MG63 (cell line): ENCODE measurements at regions not wholly inside any gene's neighbourhood (a gene's known extent, or its start where the extent isn't known, plus 50 kb on each side); places are given as distances from the start of the nearest gene placed in this dataset.
"Not testable (repeated sequence)": the region's sequence is repeated elsewhere in the genome, so short reads cannot be mapped to it uniquely, and the experiment has no call there.

Experiments used
- DNase-seq: peaks from one replicate; pipeline ENCODE4 v3.0.0-alpha.2; 2020
- H3K27me3 ChIP-seq: fragments of 250-450 bp; sonication (Bioruptor Pico); 2 replicates; pipeline ENCODE4 v1.5.1; 2020; ENCODE audit warnings: mild to moderate bottlenecking, moderate library complexity
- H3K36me3 ChIP-seq: fragments of 250-450 bp; sonication (Bioruptor Pico); 2 replicates; pipeline ENCODE4 v1.5.1; 2020; ENCODE audit warnings: mild to moderate bottlenecking, moderate library complexity
- H3K4me3 ChIP-seq: fragments of 250-450 bp; sonication (Bioruptor Pico); 2 replicates; pipeline ENCODE4 v1.5.1; 2020; ENCODE audit warnings: mild to moderate bottlenecking, moderate library complexity
- H3K9me3 ChIP-seq: fragments of 250-450 bp; sonication (Bioruptor Pico); 2 replicates; pipeline ENCODE4 v1.5.1; 2020; ENCODE audit warnings: mild to moderate bottlenecking, moderate library complexity

DNA sequence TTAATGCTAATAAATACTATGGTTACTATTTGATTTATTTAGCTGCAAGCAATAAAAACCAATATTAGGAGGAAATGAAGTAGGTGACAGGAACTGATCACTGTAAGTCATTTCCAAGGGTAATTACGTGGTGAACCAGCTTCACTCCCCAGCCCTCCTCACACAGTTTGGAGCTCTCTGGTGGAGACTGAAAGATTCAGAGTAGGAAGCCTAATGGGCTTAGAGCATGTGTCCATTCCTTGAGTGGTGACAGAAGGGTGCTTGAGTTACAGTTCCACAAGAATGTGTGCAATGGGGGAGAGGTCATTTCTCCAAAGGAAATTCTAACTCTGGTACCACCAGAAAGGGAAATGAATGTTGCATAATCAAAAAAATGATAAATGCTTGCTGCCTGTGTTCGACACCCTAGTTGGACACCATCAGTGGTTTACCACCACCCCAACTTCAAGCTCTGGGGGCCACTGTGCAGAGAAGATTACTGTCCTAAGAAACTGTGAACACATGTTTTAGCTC, 285.1 kb upstream of the MMADHC start:
- Histone ChIP-seq H3K27me3 (no peaks in the 10 kb centered on the region), H3K36me3 (no peaks in the 10 kb centered on the region), H3K4me3 (no peak overlapping the region), H3K9me3 (peaks cover 7% of the 10 kb centered on the region; the same call in 1 of the 2 replicates)
- no peak for DNase-seq

DNA sequence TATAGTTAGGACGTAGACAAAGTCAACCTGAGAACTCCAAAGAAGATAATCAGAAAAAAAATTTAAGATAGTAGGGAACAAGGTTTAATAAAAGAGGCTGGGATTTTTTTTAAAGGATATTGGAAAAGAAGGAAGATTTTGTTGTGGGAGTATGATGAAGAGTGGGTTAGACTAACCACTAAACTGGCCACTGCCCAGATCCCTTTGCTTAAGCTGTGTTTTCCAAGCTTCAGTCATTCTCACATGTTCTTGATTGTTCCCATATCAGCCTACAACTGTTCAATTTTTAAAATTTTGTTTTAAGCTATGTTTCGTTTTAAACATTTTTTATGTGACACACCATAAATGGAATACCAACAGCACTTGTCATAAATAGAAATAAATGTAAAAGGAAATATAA, 284.5 kb upstream of the MMADHC start:
- no peaks in the 10 kb centered on the region for H3K36me3 ChIP-seq
- DNase-seq, result no peak
- H3K27me3 ChIP-seq, result no peaks in the 10 kb centered on the region
- no peak overlapping the region for H3K4me3 ChIP-seq
- peaks cover 7% of the 10 kb centered on the region; the same call in 1 of the 2 replicates for H3K9me3 ChIP-seq

DNA sequence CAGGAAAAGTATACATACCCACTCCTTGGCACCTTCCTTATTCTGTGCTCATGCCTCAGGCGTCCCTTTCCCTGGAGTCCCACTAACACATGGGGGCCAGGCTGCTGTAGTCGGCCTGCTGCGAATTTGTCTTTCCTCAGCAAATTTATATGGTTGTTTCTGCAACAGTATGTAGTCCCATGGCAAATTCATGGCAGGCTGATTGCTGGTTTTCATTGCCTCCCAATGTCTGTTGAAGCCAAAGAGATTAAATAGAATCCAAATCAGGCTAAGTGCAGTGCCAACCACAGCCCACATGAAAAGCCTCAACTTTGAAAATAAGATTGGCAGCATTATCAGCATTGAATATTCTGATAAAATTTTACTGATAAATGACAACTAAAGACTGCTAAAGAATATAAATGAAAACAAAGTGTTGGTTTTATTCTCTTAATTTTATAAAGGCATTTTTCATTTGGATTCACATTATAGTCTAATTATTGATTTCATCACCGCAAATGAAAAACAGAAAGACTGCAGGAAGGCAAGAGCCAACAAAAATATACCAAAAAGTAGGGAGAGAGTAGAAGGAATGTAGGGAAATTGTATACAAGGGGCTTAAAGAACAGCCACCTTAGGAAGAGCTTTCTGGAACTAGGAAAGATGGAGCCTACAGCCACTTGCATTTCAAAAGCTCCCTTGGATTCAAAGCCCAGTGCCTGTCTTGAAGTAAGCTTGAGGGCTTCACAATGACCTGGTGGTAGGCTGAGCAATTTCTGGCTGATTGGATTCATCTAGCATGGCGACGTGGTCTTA, 283.7 kb upstream of the MMADHC start:
- Histone ChIP-seq H3K36me3 (no peaks in the 10 kb centered on the region), H3K9me3 (peaks cover 7% of the 10 kb centered on the region; the same call in 1 of the 2 replicates)

DNA sequence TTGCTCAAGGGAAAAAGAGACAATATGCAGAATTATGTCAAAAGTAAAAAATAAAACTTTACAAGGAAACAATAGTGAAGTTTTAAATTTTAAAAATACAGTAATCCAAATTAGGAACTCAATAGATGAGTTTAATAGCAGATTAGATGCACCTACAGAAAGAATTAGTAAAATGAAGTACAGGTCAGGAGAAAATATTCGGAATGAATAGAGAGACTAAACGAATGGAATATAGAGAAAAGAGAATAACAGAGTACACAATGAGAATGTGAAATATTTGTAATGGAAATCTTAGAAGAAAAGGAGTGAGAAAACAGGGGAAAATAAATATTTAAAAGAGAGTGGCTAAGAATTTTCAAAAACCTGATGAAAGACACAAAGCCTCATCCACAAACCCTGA, 275.7 kb upstream of the MMADHC start:
- DNase-seq, result no peak
- H3K9me3 ChIP-seq, result peaks cover 12% of the 10 kb centered on the region
- no peaks in the 10 kb centered on the region for H3K27me3 ChIP-seq
- no peaks in the 10 kb centered on the region; the same call in 1 of the 2 replicates for H3K36me3 ChIP-seq
- H3K4me3 ChIP-seq, result no peak overlapping the region

More for the DNA sequence above, 283.7 kb upstream of the MMADHC start:
- no peaks in the 10 kb centered on the region for H3K27me3 ChIP-seq
- no peak for DNase-seq
- no peak overlapping the region for H3K4me3 ChIP-seq

DNA sequence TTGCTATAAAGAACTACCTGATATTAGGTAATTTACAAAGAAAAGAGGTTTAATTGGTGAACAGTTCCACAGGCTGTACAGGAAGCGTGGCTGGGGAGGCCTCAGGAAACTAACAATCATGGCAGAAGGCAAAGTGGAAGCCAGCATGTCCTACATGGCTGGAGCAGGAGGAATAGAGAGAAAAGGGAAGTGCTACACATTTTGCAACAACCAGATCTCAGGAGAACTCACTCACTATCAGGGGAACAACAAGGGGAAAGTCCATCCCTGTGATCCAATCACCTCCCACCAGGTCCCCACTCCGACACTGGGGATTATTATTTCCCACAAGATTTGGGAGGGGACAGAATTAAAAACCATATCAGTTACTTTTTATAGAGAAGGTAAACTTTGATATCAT, 273.5 kb upstream of the MMADHC start:
- Histone ChIP-seq H3K27me3 (no peaks in the 10 kb centered on the region), H3K4me3 (no peak overlapping the region), H3K36me3 (no peaks in the 10 kb centered on the region; the same call in 1 of the 2 replicates), H3K9me3 (peaks cover 12% of the 10 kb centered on the region)
- DNase-seq, result no peak

DNA sequence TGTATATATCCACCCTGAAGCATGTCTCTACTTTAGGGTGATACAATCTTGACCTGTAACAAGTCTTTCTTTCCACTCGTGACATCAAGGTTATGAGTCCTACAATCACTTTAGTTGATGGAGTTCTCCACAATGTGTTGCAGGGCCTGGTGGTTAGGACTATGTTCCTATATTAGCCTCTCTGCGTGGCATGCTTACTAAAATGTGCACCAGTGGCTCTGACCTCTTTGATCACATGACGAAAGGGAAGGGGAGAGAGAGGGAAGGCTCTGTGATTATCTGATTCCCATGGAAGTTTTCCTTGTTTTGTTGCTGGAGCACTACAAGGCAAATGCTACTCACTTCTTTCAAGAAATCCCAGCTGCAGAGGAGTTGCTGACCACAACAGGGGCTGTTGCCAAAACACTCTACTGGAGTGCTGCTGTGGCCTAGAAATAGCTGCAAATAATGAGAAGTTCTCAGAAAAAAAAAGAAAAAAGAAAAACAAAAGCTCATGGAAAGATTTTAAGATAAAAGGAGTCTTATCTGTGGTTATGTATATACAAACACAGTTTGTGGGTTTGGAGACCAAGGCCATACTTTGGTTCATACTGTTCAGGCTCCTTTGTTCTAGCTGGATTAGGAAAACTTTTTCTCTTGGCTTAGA, 272.8 kb upstream of the MMADHC start:
- Histone ChIP-seq H3K36me3 (no peaks in the 10 kb centered on the region; the same call in 1 of the 2 replicates), H3K4me3 (no peak overlapping the region), H3K9me3 (peaks cover 12% of the 10 kb centered on the region), H3K27me3 (no peaks in the 10 kb centered on the region)
- peak; percentile 55 for DNase-seq

DNA sequence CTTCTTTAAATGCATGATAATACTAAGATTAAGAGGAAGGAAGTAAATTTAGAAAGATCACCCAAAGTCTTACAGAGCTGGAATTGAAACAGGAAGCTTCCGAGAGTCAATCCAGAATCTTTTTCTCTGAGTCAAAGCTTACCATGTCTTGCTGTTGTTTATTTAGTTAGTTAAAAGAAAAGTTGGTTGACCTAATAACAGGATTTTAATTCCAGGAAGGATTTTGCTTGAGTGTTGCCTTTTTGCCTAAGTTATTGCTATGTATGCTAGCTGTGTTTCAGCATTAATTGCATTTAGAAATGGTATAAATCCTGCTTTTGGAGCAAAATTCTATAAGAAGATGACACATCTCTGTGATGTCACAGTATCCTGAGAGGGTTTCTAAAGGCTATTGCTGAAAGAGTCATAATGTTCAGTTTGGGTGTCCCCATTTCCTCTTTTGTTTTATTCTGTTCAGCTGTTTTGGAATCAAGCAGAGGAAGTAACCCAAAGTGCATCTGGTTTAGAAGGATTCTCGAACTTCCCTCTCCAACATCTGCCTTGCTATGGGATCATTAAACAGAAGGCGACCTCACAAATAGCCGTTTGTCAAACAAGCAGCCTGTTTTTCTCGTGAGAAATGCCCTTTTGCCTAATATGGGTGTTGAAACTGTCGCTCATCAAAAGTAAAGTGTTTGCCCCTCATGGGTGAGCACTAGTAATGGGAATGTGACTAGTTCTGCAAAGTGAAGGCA, 271.5 kb upstream of the MMADHC start:
- Histone ChIP-seq H3K27me3 (no peaks in the 10 kb centered on the region), H3K36me3 (no peaks in the 10 kb centered on the region; the same call in 1 of the 2 replicates), H3K9me3 (peaks cover 12% of the 10 kb centered on the region), H3K4me3 (no peak overlapping the region)
- DNase-seq, result no peak

DNA sequence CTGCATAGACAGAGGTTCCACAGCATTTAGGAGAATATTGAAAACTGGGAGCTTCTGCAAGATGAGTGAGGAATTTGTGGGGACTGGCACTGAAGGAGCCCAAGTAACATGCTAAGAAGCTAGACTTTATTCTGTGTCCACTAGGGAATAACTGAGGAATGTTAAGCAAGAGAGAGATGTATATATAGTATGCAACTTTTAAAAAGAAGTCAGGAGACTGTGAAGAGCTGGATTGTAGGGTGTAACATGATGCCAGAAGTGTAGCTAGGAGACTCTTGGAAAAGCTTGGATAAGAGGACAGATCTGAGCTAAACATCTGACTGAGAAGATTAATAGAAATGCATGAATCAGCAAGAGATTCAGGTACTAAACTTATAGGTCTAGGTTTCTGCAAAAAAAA, 270.6 kb upstream of the MMADHC start:
- no peak overlapping the region for H3K4me3 ChIP-seq
- peaks cover 5% of the 10 kb centered on the region for H3K9me3 ChIP-seq
- no peaks in the 10 kb centered on the region for H3K36me3 ChIP-seq
- H3K27me3 ChIP-seq, result no peaks in the 10 kb centered on the region
- DNase-seq, result no peak

DNA sequence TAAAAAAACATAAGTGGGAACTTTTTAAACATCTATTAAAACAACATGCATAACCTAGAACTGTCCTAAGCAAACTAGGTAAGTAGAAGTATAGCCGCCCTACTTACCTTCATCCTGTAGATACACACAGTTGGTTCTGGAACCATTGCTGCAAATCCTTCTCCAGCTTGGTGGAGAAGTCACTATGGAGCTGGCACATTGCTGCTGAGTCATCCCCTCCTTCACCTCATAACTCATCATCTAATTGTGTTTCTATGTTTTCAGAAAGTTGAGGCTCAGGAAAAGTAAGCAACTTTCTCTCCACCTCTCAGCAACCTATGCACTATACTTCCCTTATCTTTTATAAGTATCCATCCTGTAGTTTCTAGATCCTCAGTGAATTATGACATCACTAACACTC, 269.8 kb upstream of the MMADHC start:
- H3K27me3 ChIP-seq, result no peaks in the 10 kb centered on the region
- H3K36me3 ChIP-seq, result no peaks in the 10 kb centered on the region
- peak; percentile 33 for DNase-seq
- H3K4me3 ChIP-seq, result no peak overlapping the region
- H3K9me3 ChIP-seq, result peaks cover under 1% of the 10 kb centered on the region

DNA sequence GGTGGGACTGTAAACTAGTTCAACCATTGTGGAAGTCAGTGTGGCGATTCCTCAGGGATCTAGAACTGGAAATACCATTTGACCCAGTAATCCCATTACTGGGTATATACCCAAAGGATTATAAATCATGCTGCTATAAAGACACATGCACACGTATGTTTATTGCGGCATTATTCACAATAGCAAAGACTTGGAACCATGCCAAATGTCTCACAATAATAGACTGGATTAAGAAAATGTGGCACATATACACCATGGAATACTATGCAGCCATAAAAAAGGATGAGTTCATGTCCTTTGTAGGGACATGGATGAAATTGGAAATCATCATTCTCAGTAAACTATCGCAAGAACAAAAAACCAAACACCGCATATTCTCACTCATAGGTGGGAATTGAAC, 268.3 kb upstream of the MMADHC start:
- not testable (repeated sequence) for H3K9me3 ChIP-seq, H3K4me3 ChIP-seq, H3K27me3 ChIP-seq, DNase-seq, H3K36me3 ChIP-seq

DNA sequence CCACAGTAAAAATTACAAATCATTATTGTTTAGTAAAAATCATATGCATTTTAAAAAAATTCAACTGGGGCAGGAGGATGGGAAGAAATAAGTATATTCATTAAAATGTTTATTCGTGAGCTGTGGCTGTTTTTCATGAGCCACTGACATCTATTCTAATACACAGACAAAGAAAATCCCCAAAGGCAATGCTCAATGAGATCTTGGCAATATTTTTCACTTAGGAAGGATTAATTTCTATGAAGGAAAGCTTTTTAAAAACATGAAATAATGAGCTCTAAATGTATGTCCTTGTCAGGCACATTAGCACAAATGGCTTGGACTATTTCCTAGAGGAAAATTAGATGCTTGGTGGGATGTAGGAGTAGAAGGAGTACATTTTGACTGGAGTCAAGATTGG, 262.0 kb upstream of the MMADHC start:
- no peaks in the 10 kb centered on the region for H3K36me3 ChIP-seq
- no peak for DNase-seq

DNA sequence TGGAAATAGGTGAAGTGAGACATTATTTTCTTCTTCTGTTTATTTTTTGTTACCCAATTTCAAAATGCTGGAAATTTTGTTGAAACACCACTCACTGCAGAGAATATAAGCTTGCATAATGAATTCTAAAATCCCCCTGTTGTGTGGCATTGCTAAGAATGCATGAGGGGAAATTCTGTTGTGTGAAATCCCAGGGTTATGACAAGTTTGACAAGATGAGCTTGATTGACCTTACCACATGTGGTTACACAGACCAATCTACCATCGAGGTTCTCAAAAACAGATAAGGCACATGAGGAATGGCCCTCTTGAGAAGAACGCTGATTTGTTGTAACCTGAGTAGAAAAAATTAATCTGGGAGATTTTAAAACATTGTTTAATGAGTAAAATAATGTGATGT, 261.6 kb upstream of the MMADHC start:
- H3K9me3 ChIP-seq, result peaks cover 3% of the 10 kb centered on the region; the same call in 1 of the 2 replicates
- H3K4me3 ChIP-seq, result no peak overlapping the region
- H3K36me3 ChIP-seq, result no peaks in the 10 kb centered on the region
- no peak for DNase-seq
- H3K27me3 ChIP-seq, result no peaks in the 10 kb centered on the region

More for the DNA sequence above, 262.0 kb upstream of the MMADHC start:
- no peaks in the 10 kb centered on the region for H3K27me3 ChIP-seq
- H3K4me3 ChIP-seq, result no peak overlapping the region
- H3K9me3 ChIP-seq, result peaks cover 3% of the 10 kb centered on the region; the same call in 1 of the 2 replicates

DNA sequence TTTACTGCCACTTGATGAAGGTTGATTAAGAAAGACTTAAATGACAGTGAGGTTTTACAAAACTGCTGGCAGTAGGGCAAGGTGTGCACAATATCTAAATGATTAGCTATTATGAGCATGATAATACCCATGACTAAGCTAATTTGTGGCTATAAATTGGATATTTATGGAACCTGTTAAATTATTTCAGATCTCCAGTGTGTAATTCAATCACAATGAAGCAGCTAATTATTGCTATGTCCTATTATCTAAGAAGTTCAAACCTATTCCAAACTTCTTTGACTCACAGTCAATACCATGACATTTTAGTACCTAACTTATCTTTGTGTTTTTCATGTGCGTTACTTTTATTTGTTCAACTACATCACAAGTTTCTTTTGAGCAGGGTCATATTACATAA, 253.8 kb upstream of the MMADHC start:
- Histone ChIP-seq H3K36me3 (no peaks in the 10 kb centered on the region), H3K4me3 (no peak overlapping the region), H3K9me3 (no peaks in the 10 kb centered on the region), H3K27me3 (no peaks in the 10 kb centered on the region)
- DNase-seq, result no peak

DNA sequence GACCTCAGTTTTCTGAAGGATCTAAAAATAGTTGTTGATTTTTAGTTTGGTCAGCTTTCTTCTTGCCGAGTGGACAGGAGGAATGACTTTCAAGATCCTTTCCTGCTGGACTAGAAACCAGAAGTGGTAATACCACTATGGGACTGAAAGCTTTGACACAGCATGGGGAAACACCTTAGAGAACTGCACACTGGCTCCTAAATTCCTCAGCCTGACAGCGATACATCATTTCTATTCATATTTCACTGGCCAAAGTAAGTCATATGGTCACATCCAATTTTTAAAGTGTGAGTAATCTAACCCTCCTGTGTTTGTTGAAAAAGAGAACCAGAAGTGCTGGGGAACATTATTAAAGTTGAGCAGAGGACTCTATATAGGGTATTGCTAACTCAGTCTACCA, 244.7 kb upstream of the MMADHC start:
- Histone ChIP-seq H3K9me3 (no peaks in the 10 kb centered on the region), H3K27me3 (no peaks in the 10 kb centered on the region), H3K4me3 (no peak overlapping the region), H3K36me3 (no peaks in the 10 kb centered on the region)
- no peak for DNase-seq

DNA sequence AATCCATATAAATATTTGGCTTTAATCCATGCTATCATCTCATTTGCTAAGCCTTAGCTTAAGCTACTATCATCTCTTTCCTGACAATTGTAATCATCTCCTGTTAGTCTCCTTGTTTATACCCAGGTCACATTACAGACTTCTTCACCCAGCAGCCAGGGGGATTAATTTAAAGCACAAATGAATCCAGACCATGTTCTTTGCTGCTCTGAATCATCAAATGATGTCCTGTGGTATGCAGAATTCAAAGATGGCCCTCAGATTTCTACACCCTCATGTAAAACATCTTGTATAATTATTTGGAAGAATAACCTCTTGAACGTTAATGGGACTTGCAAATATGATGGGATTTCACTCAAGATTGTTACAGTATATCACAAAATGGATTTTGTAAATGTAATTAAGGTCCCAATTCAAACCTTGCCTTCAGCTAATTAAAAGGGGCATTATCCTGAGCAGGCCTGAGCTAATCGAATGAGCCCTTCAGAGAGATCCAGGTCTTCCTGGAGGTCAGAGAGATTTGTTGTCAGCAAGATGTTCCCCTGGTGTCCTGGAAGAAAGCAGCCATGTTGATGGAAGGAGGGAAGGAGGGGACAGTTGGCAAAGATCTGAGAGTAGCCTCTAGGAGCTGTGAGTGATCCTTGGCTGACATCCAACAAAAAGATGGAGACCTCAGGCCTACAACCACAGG, 241.1 kb upstream of the MMADHC start:
- no peaks in the 10 kb centered on the region for H3K27me3 ChIP-seq
- no peak for DNase-seq
- no peaks in the 10 kb centered on the region for H3K9me3 ChIP-seq
- no peak overlapping the region for H3K4me3 ChIP-seq
- H3K36me3 ChIP-seq, result no peaks in the 10 kb centered on the region

DNA sequence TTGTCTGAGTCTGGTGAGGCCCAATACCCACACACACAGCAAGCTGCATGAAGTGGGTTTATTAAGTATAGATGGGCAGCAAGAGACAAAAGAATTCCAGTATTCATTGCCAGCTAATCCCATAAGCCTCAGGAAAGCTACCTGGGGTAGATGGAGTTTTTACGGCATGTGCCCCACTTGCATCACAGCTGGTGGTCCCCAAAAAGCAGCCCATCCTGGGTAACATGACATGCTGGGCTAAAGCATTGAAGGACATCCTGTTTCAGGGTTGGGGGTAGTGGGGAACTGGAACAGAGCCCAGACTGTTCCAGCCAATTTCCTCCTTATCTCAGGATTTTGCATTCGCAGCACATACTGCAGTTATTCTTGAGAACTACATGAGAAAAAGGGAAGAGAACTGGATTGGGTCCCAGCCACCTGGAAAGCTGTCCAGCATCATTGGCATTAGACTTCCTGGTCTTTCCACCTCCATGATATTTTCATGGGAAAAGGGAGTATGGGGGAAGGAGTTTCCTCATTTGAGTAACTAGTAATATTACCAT, 240.1 kb upstream of the MMADHC start:
- Histone ChIP-seq H3K9me3 (no peaks in the 10 kb centered on the region), H3K36me3 (no peaks in the 10 kb centered on the region), H3K4me3 (no peak overlapping the region), H3K27me3 (no peaks in the 10 kb centered on the region)
- DNase-seq, result no peak
